Stimulated activated CD8-positive, alpha-beta memory T cell treated with anti-CD3 and anti-CD28 coated beads, Interleukin-7, amount 100 ng/mL, for 24 hours (primary cell): ENCODE measurements at regions not wholly inside any gene's neighbourhood (a gene's known extent, or its start where the extent isn't known, plus 50 kb on each side); places are given as distances from the start of the nearest gene placed in this dataset.

Experiments
- DNase-seq: peaks from one replicate; pipeline ENCODE4 v3.0.0-alpha.2; 2020; ENCODE audit warnings: low read depth

DNA sequence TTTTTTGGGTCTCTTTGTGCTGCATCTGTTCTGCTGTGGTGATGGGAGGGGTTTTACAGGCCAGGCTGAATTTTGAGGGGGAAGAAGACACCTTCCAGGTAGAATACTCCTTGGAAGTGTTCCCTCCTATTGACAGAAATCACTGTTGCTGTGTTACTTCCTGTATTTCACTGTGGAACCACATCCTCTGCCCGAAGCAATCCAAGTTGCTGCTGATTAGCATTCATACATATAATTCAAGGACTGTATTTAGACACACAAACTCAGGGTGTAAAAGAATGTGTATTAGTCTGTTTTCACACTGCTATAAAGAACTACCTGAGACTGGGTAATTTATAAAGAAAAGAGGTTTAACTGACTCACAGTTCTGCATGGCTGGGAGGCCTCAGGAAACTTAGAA is 50.6 kb upstream of the TMEM244 start:
- DNase-seq = no peak
